K562 (cell line): ENCODE measurements at regions not wholly inside any gene's neighbourhood (a gene's known extent, or its start where the extent isn't known, plus 50 kb on each side); places are given as distances from the start of the nearest gene placed in this dataset.

Source experiments
- ATAC-seq: fragments of 200-7000 bp; cut with Tn5 transposase; 3 replicates; pipeline ENCODE4 v1.9.1; 2020; ENCODE audit warnings: moderate library complexity
- BruUV-seq: library from RNA; stranded (reverse); fragments of 400-500 nt; replicated peaks from 2 replicates; lab custom pipeline; 2021; lab: Mats Ljungman, UMichigan
- CTCF ChIA-PET: fragments of 300-600 bp; formaldehyde crosslinking; extraction: SDS; loops from one replicate; lab custom pipeline; 2021; ENCODE audit warnings: low intra/inter-chr PET ratio; lab: Yijun Ruan, JAX
- POLR2A ChIA-PET: fragments of 300-600, 350-650 bp; sonication (Branson Sonifier 250); formaldehyde crosslinking; extraction: SDS; loops from one replicate; lab custom pipeline; 2021; ENCODE audit warnings: antibody characterized with exemption, inconsistent platforms; lab: Yijun Ruan, JAX
- DNase-seq, 4 experiments: peaks; one replicate each; pipeline versions ENCODE4 v3.0.0 to v3.0.0-alpha.2; 2011 to 2018; ENCODE audit warnings: low spot score in 3 of 4, mixed read lengths in 3 of 4; ENCODE audit errors: extremely low read depth in 1 of 4
- FAIRE-seq: peaks from 2 replicates; lab custom pipeline; 2011; peaks lifted over from hg19 to GRCh38; lab: Jason Lieb, UNC
- H2AFZ ChIP-seq: 2 replicates; pipeline ENCODE4 v1.6.0; 2011; ENCODE audit warnings: low read depth, low read length, control low read depth, inconsistent platforms
- H3K27ac ChIP-seq: fragments of 200-600 bp; 3 replicates; pipeline ENCODE4 v1.8.0; 2011; ENCODE audit warnings: low read depth, mild to moderate bottlenecking, control low read depth, inconsistent platforms, low read length, moderate library complexity, mixed read lengths; ENCODE audit errors: extremely low read depth
- H3K27me3 ChIP-seq, 2 experiments: fragments of 300-600 bp in 1 of 2; 2 replicates in 1 of 2; 3 replicates in 1 of 2; pipeline versions ENCODE4 v1.6.0 to v1.8.0; 2011; ENCODE audit warnings: inconsistent platforms in 2 of 2, low read length in 2 of 2, mild to moderate bottlenecking in 1 of 2, mixed read lengths in 1 of 2, moderate library complexity in 1 of 2; ENCODE audit not compliant: control insufficient read depth in 2 of 2, insufficient read depth in 2 of 2
- H3K36me3 ChIP-seq: fragments of 300-600 bp; 3 replicates; pipeline ENCODE4 v1.8.0; 2011; ENCODE audit warnings: mild to moderate bottlenecking, low read length, inconsistent platforms; ENCODE audit not compliant: control insufficient read depth, insufficient read depth
- H3K4me1 ChIP-seq, 2 experiments: fragments of 200-600 bp in 1 of 2; replicated peaks in 1 of 2; 2 replicates in 1 of 2; 3 replicates in 1 of 2; pipeline versions ENCODE4 v1.5.1 to v1.8.0; 2011; ENCODE audit warnings: inconsistent platforms in 2 of 2, low read length in 2 of 2, mild to moderate bottlenecking in 1 of 2, mixed read lengths in 1 of 2, moderate library complexity in 1 of 2; ENCODE audit not compliant: control insufficient read depth in 2 of 2, insufficient read depth in 2 of 2
- H3K4me2 ChIP-seq: 2 replicates; pipeline ENCODE4 v1.6.1; 2011; ENCODE audit warnings: low read length, control low read depth, inconsistent platforms, mixed read lengths; ENCODE audit not compliant: insufficient read depth
- H3K4me3 ChIP-seq: fragments of 200-600 bp; sonication (generic), shearing (Covaris generic); 2 replicates; pipeline ENCODE4 v1.5.1; 2016; ENCODE audit warnings: control low read depth, inconsistent platforms
- H3K79me2 ChIP-seq: fragments of 200-600 bp; 3 replicates; pipeline ENCODE4 v1.8.0; 2011; ENCODE audit warnings: low read length, inconsistent platforms; ENCODE audit not compliant: control insufficient read depth, insufficient read depth
- H3K9ac ChIP-seq, 2 experiments: 2 replicates each; pipeline versions ENCODE4 v1.6.0 to v1.6.1; 2011; ENCODE audit warnings: low read depth in 2 of 2, low read length in 2 of 2, control low read depth in 1 of 2, inconsistent platforms in 1 of 2, mild to moderate bottlenecking in 1 of 2, mixed read lengths in 1 of 2; ENCODE audit not compliant: insufficient read depth in 1 of 2
- H3K9me1 ChIP-seq: one replicate; pipeline ENCODE4 v1.6.0; 2011; ENCODE audit warnings: inconsistent platforms, mild to moderate bottlenecking, low read length, moderate library complexity; ENCODE audit not compliant: control insufficient read depth, insufficient read depth
- H3K9me3 ChIP-seq: replicated peaks from 2 replicates; pipeline ENCODE4 v1.5.1; 2011; ENCODE audit warnings: low read depth, low read length, inconsistent platforms; ENCODE audit not compliant: control insufficient read depth, insufficient read depth
- H4K20me1 ChIP-seq: replicated peaks from 2 replicates; pipeline ENCODE4 v1.6.1; 2011; ENCODE audit warnings: low read length, inconsistent platforms, mixed read lengths; ENCODE audit not compliant: control insufficient read depth, insufficient read depth
- PCBP2 ChIP-seq: fragments of 200-400 bp; formaldehyde crosslinking; IDR thresholded peaks from 2 replicates; pipeline ENCODE4 v1.6.1; 2018; ENCODE audit warnings: low read length, low read depth, mild to moderate bottlenecking, moderate library complexity; ENCODE audit not compliant: poor library complexity, severe bottlenecking
- in situ Hi-C: fragments of 300-500 bp; cut with MboI; formaldehyde crosslinking; loops from 4 replicates; pipeline ENCODE4 v1.15.0; 2018; ENCODE audit warnings: inconsistent platforms, mixed read lengths
- intact Hi-C: fragments of 100-400 bp; cut with micrococcal nuclease; formaldehyde crosslinking; loops from 2 replicates; pipeline ENCODE4 v1.14.2; 2022
- TF ChIP-seq, protein P1 (sequence below): sonication (generic); formaldehyde crosslinking; IDR thresholded peaks from 2 replicates; pipeline ENCODE4 v1.8.1; 2023; ENCODE audit warnings: mild to moderate bottlenecking, missing genetic modification reagents
- TF ChIP-seq, protein P2 (sequence below): fragments of 250-450 bp; sonication (Bioruptor Pico); IDR thresholded peaks from 2 replicates; pipeline ENCODE4 v1.8.0; 2022; ENCODE audit warnings: moderate library complexity, mild to moderate bottlenecking, inconsistent platforms

DNA sequence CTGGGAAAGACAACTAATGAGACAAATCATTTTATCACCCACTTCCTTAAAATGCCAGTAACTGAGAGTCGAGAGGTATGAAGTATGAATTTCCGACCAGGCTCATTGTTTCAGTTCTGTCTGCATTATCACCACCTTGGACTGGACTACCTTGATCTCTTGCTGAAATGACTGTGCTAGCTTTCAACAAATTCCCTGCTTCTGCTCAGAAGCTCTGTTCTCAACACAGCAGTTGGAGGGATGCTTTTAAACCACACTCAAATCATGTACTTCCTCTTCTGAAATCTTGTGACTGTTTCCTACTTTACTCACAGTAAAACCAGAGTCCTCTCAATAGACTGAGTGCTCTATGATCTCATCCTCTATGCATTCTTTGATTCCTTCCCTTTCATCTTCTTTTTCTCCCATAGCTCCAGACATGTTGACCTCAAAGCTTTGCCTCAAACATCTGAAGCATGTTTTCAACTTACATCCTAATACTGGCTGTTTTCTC is 195.8 kb downstream of the KCNJ2 start (continued):
- TF ChIP-seq, protein P1, sequence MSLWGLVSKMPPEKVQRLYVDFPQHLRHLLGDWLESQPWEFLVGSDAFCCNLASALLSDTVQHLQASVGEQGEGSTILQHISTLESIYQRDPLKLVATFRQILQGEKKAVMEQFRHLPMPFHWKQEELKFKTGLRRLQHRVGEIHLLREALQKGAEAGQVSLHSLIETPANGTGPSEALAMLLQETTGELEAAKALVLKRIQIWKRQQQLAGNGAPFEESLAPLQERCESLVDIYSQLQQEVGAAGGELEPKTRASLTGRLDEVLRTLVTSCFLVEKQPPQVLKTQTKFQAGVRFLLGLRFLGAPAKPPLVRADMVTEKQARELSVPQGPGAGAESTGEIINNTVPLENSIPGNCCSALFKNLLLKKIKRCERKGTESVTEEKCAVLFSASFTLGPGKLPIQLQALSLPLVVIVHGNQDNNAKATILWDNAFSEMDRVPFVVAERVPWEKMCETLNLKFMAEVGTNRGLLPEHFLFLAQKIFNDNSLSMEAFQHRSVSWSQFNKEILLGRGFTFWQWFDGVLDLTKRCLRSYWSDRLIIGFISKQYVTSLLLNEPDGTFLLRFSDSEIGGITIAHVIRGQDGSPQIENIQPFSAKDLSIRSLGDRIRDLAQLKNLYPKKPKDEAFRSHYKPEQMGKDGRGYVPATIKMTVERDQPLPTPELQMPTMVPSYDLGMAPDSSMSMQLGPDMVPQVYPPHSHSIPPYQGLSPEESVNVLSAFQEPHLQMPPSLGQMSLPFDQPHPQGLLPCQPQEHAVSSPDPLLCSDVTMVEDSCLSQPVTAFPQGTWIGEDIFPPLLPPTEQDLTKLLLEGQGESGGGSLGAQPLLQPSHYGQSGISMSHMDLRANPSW (CRISPR knock-in tag), result no peak
- TF ChIP-seq, protein P2, sequence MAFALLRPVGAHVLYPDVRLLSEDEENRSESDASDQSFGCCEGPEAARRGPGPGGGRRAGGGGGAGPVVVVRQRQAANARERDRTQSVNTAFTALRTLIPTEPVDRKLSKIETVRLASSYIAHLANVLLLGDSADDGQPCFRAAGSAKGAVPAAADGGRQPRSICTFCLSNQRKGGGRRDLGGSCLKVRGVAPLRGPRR (CRISPR knock-in tag), result no peak
- TF ChIP-seq, all 486 proteins: peak for 0

DNA sequence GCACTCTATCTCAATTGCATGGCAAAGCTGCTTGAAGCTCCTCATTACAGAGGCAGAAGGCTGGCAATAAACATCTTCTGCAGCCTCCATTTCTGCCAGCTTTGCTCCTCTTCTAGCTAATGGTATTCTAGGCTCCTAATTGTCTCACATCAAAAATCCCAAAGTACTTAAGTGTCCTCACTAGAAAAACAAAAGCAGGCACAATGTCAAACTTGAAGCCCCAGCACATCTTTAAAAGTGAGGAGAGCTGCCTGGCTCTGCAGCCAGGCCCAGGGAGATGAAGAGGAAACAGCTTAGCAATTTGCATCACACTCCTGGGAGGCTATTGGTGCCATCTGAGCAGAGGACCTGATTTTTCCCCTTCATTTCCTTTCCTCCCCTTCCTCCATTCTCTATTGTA is 197.1 kb downstream of the KCNJ2 start:
- no TSS peak for BruUV-seq
- no peaks in the 10 kb centered on the region for H3K9me3 ChIP-seq
- ATAC-seq, result no peak
- H3K4me3 ChIP-seq, result no peak overlapping the region
- H2AFZ ChIP-seq, result no peak overlapping the region
- intact Hi-C loops (no loop called here), in situ Hi-C loops (no loop called here)
- CTCF ChIA-PET, result no interaction called here
- POLR2A ChIA-PET, result no interaction called here
- no peak overlapping the region for H3K27ac ChIP-seq
- no peaks in the 10 kb centered on the region for H3K79me2 ChIP-seq
- H3K4me2 ChIP-seq, result no peak overlapping the region
- DNase-seq, result no peak
- H3K9ac ChIP-seq, result no peak overlapping the region
- H3K4me1 ChIP-seq, result no peaks in the 10 kb centered on the region
- no peaks in the 10 kb centered on the region for H4K20me1 ChIP-seq
- H3K36me3 ChIP-seq, result no peaks in the 10 kb centered on the region
- H3K27me3 ChIP-seq, result no peaks in the 10 kb centered on the region
- FAIRE-seq, result no peak
- no peaks in the 10 kb centered on the region for H3K9me1 ChIP-seq
- TF ChIP-seq PCBP2, result no peak
